ENCODE measurements at regions not wholly inside any gene's neighbourhood (a gene's known extent, or its start where the extent isn't known, plus 50 kb on each side); places are given as distances from the start of the nearest gene placed in this dataset.
"Not testable (repeated sequence)": the region's sequence is repeated elsewhere in the genome, so short reads cannot be mapped to it uniquely, and the experiment has no call there.

- TF ChIP-seq CTCF (IDR thresholded peaks at IDR 0.05; ENCODE audit: low read depth, low read length, missing control alignments) = no peak
- H3K4me3 ChIP-seq (ENCODE audit: low read depth, low read length) = no peak overlapping the region
- no peak for DNase-seq (ENCODE audit: low read depth)
Observed at GRCh38 chr11:109667719-109668118, 245.7 kb downstream of the C11orf87 start.

GRCh38 chr11:109668973-109669634, 247.1 kb downstream of the C11orf87 start:
- H3K4me3 ChIP-seq (ENCODE audit: low read depth, low read length) = no peak overlapping the region
- DNase-seq (ENCODE audit: low read depth) = no peak
- TF ChIP-seq CTCF (IDR thresholded peaks at IDR 0.05; ENCODE audit: low read depth, low read length, missing control alignments) = no peak

GRCh38 chr11:109677231-109677630, 255.2 kb downstream of the C11orf87 start:
- no peak overlapping the region for H3K4me3 ChIP-seq (ENCODE audit: low read depth, low read length)
- no peak for DNase-seq (ENCODE audit: low read depth)
- TF ChIP-seq CTCF (IDR thresholded peaks at IDR 0.05; ENCODE audit: low read depth, low read length, missing control alignments) = no peak

- H3K4me3 ChIP-seq (ENCODE audit: low read depth, low read length) = no peak overlapping the region
- TF ChIP-seq CTCF (IDR thresholded peaks at IDR 0.05; ENCODE audit: low read depth, low read length, missing control alignments) = no peak
- no peak for DNase-seq (ENCODE audit: low read depth)
Observed at GRCh38 chr11:109677876-109678275, 255.9 kb downstream of the C11orf87 start.

- no peak for TF ChIP-seq CTCF (IDR thresholded peaks at IDR 0.05; ENCODE audit: low read depth, low read length, missing control alignments)
- DNase-seq (ENCODE audit: low read depth) = no peak
Observed at GRCh38 chr11:109680127-109680526, 258.1 kb downstream of the C11orf87 start.

GRCh38 chr11:109682788-109683187, 260.8 kb downstream of the C11orf87 start:
- DNase-seq (ENCODE audit: low read depth) = not testable (repeated sequence)

More at GRCh38 chr11:109680127-109680526, 258.1 kb downstream of the C11orf87 start:
- H3K4me3 ChIP-seq (ENCODE audit: low read depth, low read length) = no peak overlapping the region

GRCh38 chr11:109695696-109696095, 273.7 kb downstream of the C11orf87 start:
- H3K4me3 ChIP-seq (ENCODE audit: low read depth, low read length) = no peak overlapping the region

More at GRCh38 chr11:109682788-109683187, 260.8 kb downstream of the C11orf87 start:
- H3K4me3 ChIP-seq (ENCODE audit: low read depth, low read length) = not testable (repeated sequence)

More at GRCh38 chr11:109695696-109696095, 273.7 kb downstream of the C11orf87 start:
- DNase-seq (ENCODE audit: low read depth) = no peak
- TF ChIP-seq CTCF (IDR thresholded peaks at IDR 0.05; ENCODE audit: low read depth, low read length, missing control alignments) = no peak

All from GM12864 (cell line).